SK-N-SH treated with all-trans-retinoic acid at 6 μM for 48 hours (cell line): ENCODE measurements at regions not wholly inside any gene's neighbourhood (a gene's known extent, or its start where the extent isn't known, plus 50 kb on each side); places are given as distances from the start of the nearest gene placed in this dataset.

Experiments used
- ARNTL ChIP-seq: fragments of 450-650 bp; formaldehyde crosslinking; IDR thresholded peaks from 2 replicates; pipeline ENCODE4 v1.5.0; 2020; ENCODE audit warnings: low read depth, mild to moderate bottlenecking, moderate library complexity, borderline replicate concordance
- BACH2 ChIP-seq: fragments of 250-450 bp; sonication (Bioruptor Pico); IDR thresholded peaks from 2 replicates; pipeline ENCODE4 v1.9.0; 2021; ENCODE audit warnings: mild to moderate bottlenecking, borderline replicate concordance
- CREB5 ChIP-seq: fragments of 250-450 bp; sonication (Bioruptor Pico); IDR thresholded peaks from 2 replicates; pipeline ENCODE4 v1.5.1; 2020; ENCODE audit warnings: low read depth, mild to moderate bottlenecking, moderate library complexity
- CSDC2 ChIP-seq: fragments of 250-450 bp; sonication (Bioruptor Pico); IDR thresholded peaks from 2 replicates; pipeline ENCODE4 v1.5.0; 2020; ENCODE audit warnings: mild to moderate bottlenecking, moderate library complexity
- OSR1 ChIP-seq: fragments of 250-450 bp; sonication (Bioruptor Pico); IDR thresholded peaks from 2 replicates; pipeline ENCODE4 v1.8.0; 2022; ENCODE audit warnings: moderate library complexity, mild to moderate bottlenecking, inconsistent platforms
- SNAI2 ChIP-seq: fragments of 250-450 bp; sonication (Bioruptor Pico); IDR thresholded peaks from 2 replicates; pipeline ENCODE4 v1.5.0; 2020; ENCODE audit warnings: mild to moderate bottlenecking, moderate library complexity
- ZC3H10 ChIP-seq: fragments of 250-450 bp; sonication (Bioruptor Pico); IDR thresholded peaks from 2 replicates; pipeline ENCODE4 v1.5.1; 2021; ENCODE audit warnings: mild to moderate bottlenecking, moderate library complexity
- ZFP3 ChIP-seq: fragments of 250-450 bp; sonication (Bioruptor Pico); IDR thresholded peaks from 2 replicates; pipeline ENCODE4 v1.5.0; 2020; ENCODE audit warnings: mild to moderate bottlenecking, moderate library complexity
- ZFP30 ChIP-seq: fragments of 450-650 bp; formaldehyde crosslinking; IDR thresholded peaks from 2 replicates; pipeline ENCODE4 v1.5.0; 2022; ENCODE audit warnings: mild to moderate bottlenecking, moderate library complexity
- TF ChIP-seq, protein P1 (sequence below): fragments of 250-450 bp; sonication (Bioruptor Pico); IDR thresholded peaks from 2 replicates; pipeline ENCODE4 v1.8.0; 2020; ENCODE audit warnings: mild to moderate bottlenecking, moderate library complexity, borderline replicate concordance
- TF ChIP-seq, protein P2 (sequence below): fragments of 250-450 bp; sonication (Bioruptor Pico); IDR thresholded peaks from 2 replicates; pipeline ENCODE4 v1.5.1; 2021; ENCODE audit warnings: mild to moderate bottlenecking, moderate library complexity
- TF ChIP-seq, protein P3 (sequence below): fragments of 250-450 bp; sonication (Bioruptor Pico); IDR thresholded peaks from 2 replicates; pipeline ENCODE4 v1.8.0; 2021; ENCODE audit warnings: low read depth, mild to moderate bottlenecking, moderate library complexity, borderline replicate concordance

- no peak for TF ChIP-seq CREB5 (CRISPR knock-in tag)
- TF ChIP-seq, protein P1, sequence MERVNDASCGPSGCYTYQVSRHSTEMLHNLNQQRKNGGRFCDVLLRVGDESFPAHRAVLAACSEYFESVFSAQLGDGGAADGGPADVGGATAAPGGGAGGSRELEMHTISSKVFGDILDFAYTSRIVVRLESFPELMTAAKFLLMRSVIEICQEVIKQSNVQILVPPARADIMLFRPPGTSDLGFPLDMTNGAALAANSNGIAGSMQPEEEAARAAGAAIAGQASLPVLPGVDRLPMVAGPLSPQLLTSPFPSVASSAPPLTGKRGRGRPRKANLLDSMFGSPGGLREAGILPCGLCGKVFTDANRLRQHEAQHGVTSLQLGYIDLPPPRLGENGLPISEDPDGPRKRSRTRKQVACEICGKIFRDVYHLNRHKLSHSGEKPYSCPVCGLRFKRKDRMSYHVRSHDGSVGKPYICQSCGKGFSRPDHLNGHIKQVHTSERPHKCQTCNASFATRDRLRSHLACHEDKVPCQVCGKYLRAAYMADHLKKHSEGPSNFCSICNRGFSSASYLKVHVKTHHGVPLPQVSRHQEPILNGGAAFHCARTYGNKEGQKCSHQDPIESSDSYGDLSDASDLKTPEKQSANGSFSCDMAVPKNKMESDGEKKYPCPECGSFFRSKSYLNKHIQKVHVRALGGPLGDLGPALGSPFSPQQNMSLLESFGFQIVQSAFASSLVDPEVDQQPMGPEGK (CRISPR knock-in tag) = no peak
- no peak for TF ChIP-seq ZFP30 (CRISPR knock-in tag)
- TF ChIP-seq ZC3H10 (CRISPR knock-in tag) = no peak
- no peak for TF ChIP-seq OSR1 (CRISPR knock-in tag)
- no peak for TF ChIP-seq ZFP3 (CRISPR knock-in tag)
- TF ChIP-seq ARNTL (CRISPR knock-in tag) = no peak
- TF ChIP-seq, protein P2, sequence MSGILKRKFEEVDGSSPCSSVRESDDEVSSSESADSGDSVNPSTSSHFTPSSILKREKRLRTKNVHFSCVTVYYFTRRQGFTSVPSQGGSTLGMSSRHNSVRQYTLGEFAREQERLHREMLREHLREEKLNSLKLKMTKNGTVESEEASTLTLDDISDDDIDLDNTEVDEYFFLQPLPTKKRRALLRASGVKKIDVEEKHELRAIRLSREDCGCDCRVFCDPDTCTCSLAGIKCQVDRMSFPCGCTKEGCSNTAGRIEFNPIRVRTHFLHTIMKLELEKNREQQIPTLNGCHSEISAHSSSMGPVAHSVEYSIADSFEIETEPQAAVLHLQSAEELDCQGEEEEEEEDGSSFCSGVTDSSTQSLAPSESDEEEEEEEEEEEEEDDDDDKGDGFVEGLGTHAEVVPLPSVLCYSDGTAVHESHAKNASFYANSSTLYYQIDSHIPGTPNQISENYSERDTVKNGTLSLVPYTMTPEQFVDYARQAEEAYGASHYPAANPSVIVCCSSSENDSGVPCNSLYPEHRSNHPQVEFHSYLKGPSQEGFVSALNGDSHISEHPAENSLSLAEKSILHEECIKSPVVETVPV (CRISPR knock-in tag) = no peak
- TF ChIP-seq BACH2 (CRISPR knock-in tag) = no peak
- TF ChIP-seq, protein P3, sequence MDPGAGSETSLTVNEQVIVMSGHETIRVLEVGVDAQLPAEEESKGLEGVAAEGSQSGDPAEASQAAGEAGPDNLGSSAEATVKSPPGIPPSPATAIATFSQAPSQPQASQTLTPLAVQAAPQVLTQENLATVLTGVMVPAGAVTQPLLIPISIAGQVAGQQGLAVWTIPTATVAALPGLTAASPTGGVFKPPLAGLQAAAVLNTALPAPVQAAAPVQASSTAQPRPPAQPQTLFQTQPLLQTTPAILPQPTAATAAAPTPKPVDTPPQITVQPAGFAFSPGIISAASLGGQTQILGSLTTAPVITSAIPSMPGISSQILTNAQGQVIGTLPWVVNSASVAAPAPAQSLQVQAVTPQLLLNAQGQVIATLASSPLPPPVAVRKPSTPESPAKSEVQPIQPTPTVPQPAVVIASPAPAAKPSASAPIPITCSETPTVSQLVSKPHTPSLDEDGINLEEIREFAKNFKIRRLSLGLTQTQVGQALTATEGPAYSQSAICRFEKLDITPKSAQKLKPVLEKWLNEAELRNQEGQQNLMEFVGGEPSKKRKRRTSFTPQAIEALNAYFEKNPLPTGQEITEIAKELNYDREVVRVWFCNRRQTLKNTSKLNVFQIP (CRISPR knock-in tag) = no peak
- no peak for TF ChIP-seq SNAI2 (CRISPR knock-in tag)
- no peak for TF ChIP-seq CSDC2 (CRISPR knock-in tag)
These were observed 60.4 kb upstream of the C1orf53 start for GRCh38 chr1:197841883-197842553.
